Esophagus muscularis mucosa (tissue), 4 donors: ENCODE measurements at regions not wholly inside any gene's neighbourhood (a gene's known extent, or its start where the extent isn't known, plus 50 kb on each side); places are given as distances from the start of the nearest gene placed in this dataset.

Experiments used
- DNase-seq: peaks from one replicate; pipeline ENCODE4 v3.0.0-alpha.2; 2017; ENCODE audit errors: extremely low spot score
- H3K27ac ChIP-seq, 4 donors: fragments of 200-600 bp; sonication (generic); replicated peaks in 1 of 4; 1 replicate in 3 of 4; 2 replicates in 1 of 4; pipeline ENCODE4 v1.5.1; 2016 to 2019; ENCODE audit warnings: mild to moderate bottlenecking in 1 of 4
- H3K27me3 ChIP-seq, 4 donors: fragments of 200-600 bp; sonication (generic); one replicate each; pipeline versions ENCODE4 v1.5.1 to v1.6.0; 2016 to 2019
- H3K36me3 ChIP-seq, 4 donors: fragments of 200-600 bp; sonication (generic); one replicate each; pipeline ENCODE4 v1.5.1; 2016 to 2019
- H3K4me1 ChIP-seq, 4 donors: fragments of 200-600 bp; sonication (generic); one replicate each; pipeline ENCODE4 v1.5.1; 2016 to 2019
- H3K4me3 ChIP-seq, 4 donors: fragments of 200-600 bp; sonication (generic); 1 replicate in 2 of 4; 2 replicates in 2 of 4; pipeline ENCODE4 v1.5.1; 2016 to 2019; ENCODE audit warnings: mild to moderate bottlenecking in 4 of 4, moderate library complexity in 1 of 4
- H3K9me3 ChIP-seq, 4 donors: fragments of 200-600 bp; sonication (generic); 1 replicate in 3 of 4; 2 replicates in 1 of 4; pipeline ENCODE4 v1.5.1; 2016 to 2019
- CTCF ChIP-seq, 3 experiments: fragments of 200-600 bp in 2 of 3; fragments of 450-650 bp in 1 of 3; sonication (generic) in 2 of 3; IDR thresholded peaks; one replicate each; pipeline ENCODE4 v1.5.1; 2017 to 2019; ENCODE audit warnings: antibody characterized with exemption in 3 of 3, mild to moderate bottlenecking in 2 of 3, moderate library complexity in 1 of 3
- EP300 ChIP-seq: sonication (generic); formaldehyde crosslinking; IDR thresholded peaks from one replicate; pipeline ENCODE4 v1.6.1; 2017; ENCODE audit warnings: antibody characterized with exemption
- POLR2A ChIP-seq: fragments of 450-650 bp; IDR thresholded peaks from one replicate; pipeline ENCODE4 v1.6.1; 2017; ENCODE audit warnings: antibody characterized with exemption, moderate library complexity, mild to moderate bottlenecking, low read depth
- POLR2AphosphoS5 ChIP-seq, 2 donors: sonication (generic); formaldehyde crosslinking; IDR thresholded peaks; one replicate each; pipeline ENCODE4 v1.6.1; 2017; ENCODE audit warnings: antibody characterized with exemption in 2 of 2
- WGBS: methylation state at CpG from one replicate; pipeline ENCODE4 v1.1.5; 2018; 5-methylcytosine and 5-hydroxymethylcytosine counted together
- intact Hi-C: fragments of 100-400 bp; cut with DNase I; formaldehyde crosslinking; loops from one replicate; pipeline ENCODE4 v1.15.1; 2023

GRCh38 chr22:26884921-26885320, 227.5 kb downstream of the MIAT start:
- TF ChIP-seq CTCF (IDR thresholded peaks at IDR 0.05) (no peak), EP300 (no peak), POLR2A (no peak), POLR2AphosphoS5 (IDR thresholded peaks at IDR 0.05) (no peak)

DNA sequence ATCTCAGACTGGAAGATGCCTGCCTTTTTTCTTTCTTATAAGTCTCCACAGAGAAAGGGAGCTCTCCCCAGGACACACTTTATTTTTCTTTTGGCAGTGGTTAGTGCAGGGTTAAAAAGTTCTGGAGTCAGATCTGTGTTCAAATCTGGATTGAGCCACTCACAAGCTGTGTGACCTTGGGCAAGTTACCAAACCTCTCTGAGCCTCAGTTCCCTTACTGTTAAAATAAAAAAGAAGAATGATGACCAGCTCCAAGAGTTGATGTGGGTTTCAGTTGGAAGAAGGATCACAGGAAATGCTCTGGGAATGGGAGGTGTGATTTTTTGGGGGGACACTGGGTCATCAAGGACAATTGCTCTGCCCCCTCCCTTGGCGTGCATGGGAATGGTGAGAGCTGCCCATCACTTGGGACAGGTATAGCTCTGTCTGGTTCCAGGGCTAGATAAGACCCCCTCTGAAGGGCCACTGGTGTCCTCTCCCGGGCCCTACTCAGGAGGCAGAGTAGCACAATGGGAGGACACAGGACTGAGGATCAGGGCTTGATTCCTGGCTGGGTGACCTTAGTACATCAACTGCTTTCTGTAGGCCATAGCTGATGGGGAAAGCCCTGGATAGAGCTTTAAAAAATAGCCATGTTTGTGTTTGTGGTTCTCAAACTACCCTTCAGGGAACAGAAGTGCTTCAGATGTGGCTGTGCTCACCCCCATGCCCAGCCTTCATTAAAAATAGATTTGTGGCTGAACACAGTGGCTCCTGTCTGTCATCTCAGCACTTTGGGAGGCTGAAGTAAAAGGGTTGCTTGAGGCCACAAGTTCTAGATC, 228.3 kb downstream of the MIAT start:
- no peak for TF ChIP-seq POLR2A
- TF ChIP-seq CTCF (IDR thresholded peaks at IDR 0.05): no peak
- no peak for TF ChIP-seq POLR2AphosphoS5 (IDR thresholded peaks at IDR 0.05)
- TF ChIP-seq EP300: no peak
- Histone ChIP-seq H3K27ac (no peak overlapping the region), H3K9me3 (no peaks in the 10 kb centered on the region), H3K36me3 (no peaks in the 10 kb centered on the region), H3K27me3 (no peaks in the 10 kb centered on the region), H3K4me3 (no peak overlapping the region), H3K4me1 (peaks cover 0 to 28% (median 18%) of the 10 kb centered on the region in 4 donors)
- DNase-seq: peak; percentile 50
- intact Hi-C loops: no loop called here
- WGBS: 88% methylated on average over 1 of the region's 2 CpGs

More at GRCh38 chr22:26884921-26885320, 227.5 kb downstream of the MIAT start:
- Histone ChIP-seq H3K4me1 (peaks cover 0 to 28% (median 18%) of the 10 kb centered on the region in 4 donors), H3K36me3 (no peaks in the 10 kb centered on the region), H3K4me3 (no peak overlapping the region), H3K27ac (no peak overlapping the region), H3K9me3 (no peaks in the 10 kb centered on the region), H3K27me3 (no peaks in the 10 kb centered on the region)
- DNase-seq: peak; percentile 80
- intact Hi-C loops: no loop called here
- 66% methylated on average over 6 of the region's 7 CpGs for WGBS

DNA sequence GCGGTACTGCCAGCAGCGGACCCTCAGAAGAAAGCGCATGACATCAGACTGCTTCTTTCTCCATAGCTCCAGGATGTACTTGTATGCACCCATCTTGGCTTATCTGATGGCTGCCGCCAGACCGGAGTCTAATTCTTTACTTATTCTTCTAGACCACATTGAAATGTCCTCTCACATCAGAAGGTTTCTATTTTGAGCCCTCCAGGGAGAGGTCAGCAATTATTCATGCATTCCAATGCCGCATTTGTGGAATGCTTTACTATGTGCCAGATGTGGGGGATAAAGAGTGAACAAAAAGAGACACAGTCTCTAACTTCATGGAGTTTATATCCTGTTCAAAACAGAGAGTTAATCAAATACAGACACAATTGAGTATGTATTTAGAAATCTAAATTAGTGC, 230.1 kb downstream of the MIAT start:
- no peak for TF ChIP-seq POLR2A
- TF ChIP-seq CTCF (IDR thresholded peaks at IDR 0.05): no peak
- TF ChIP-seq POLR2AphosphoS5 (IDR thresholded peaks at IDR 0.05): peak in 1 of 2 donors; percentile 28
- no peak for TF ChIP-seq EP300
- intact Hi-C loops: no loop called here
- peak; percentile 70 for DNase-seq
- peak overlapping the region; percentile 40 to 67 (median 60) for H3K27ac ChIP-seq
- no peaks in the 10 kb centered on the region for H3K27me3 ChIP-seq
- H3K36me3 ChIP-seq: no peaks in the 10 kb centered on the region
- H3K4me3 ChIP-seq: no peak overlapping the region
- peaks cover 2 to 36% (median 26%) of the 10 kb centered on the region in 4 donors for H3K4me1 ChIP-seq
- 50% methylated on average over 6 of the region's 6 CpGs for WGBS
- H3K9me3 ChIP-seq: no peaks in the 10 kb centered on the region

- intact Hi-C loops: no loop called here
- DNase-seq: peak; percentile 45
- Histone ChIP-seq H3K4me1 (peaks cover 5 to 41% (median 31%) of the 10 kb centered on the region in 4 donors), H3K9me3 (no peaks in the 10 kb centered on the region), H3K27ac (peak overlapping the region; percentile 40 to 67 (median 60)), H3K4me3 (no peak overlapping the region), H3K27me3 (no peaks in the 10 kb centered on the region), H3K36me3 (no peaks in the 10 kb centered on the region)
- TF ChIP-seq EP300: no peak
- WGBS: 77% methylated on average over 4 of the region's 4 CpGs
These were observed 230.5 kb downstream of the MIAT start for GRCh38 chr22:26887916-26888315.

DNA sequence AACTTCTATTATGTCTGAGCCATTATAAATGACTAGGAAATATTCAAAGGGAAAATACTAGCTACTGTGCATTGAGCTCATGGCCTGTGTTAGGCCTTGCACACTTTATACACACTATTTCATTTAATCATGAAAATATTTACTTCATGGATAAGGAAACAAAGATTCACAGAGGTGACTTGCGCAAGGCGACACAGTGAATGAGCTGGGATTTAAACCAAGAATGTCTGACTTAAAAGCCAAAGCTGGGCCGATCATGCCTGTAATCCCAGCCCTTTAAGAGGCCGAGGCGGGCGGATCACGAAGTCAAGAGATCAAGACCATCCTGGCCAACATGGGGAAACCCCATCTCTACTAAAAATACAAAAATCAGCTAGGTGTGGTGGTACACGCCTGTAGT, 231.5 kb downstream of the MIAT start:
- Histone ChIP-seq H3K27ac (peak overlapping the region in 1 of 4 donors; percentile 56), H3K9me3 (no peaks in the 10 kb centered on the region), H3K4me3 (no peak overlapping the region), H3K4me1 (peaks cover 5 to 51% (median 41%) of the 10 kb centered on the region in 4 donors), H3K36me3 (no peaks in the 10 kb centered on the region), H3K27me3 (no peaks in the 10 kb centered on the region)
- TF ChIP-seq POLR2AphosphoS5 (IDR thresholded peaks at IDR 0.05) (no peak), POLR2A (no peak), CTCF (IDR thresholded peaks at IDR 0.05) (no peak), EP300 (no peak)
- intact Hi-C loops: no loop called here
- DNase-seq: no peak
- 95% methylated on average over 8 of the region's 8 CpGs for WGBS
